Liver (tissue), 7 donors: ENCODE measurements at regions not wholly inside any gene's neighbourhood (a gene's known extent, or its start where the extent isn't known, plus 50 kb on each side); places are given as distances from the start of the nearest gene placed in this dataset.

Source experiments
- DNase-seq: peaks from one replicate; pipeline ENCODE4 v3.0.0-alpha.2; 2017; ENCODE audit warnings: low spot score
- H3K27ac ChIP-seq, 2 donors: one replicate each; pipeline ENCODE4 v1.7.0; 2013; ENCODE audit warnings: inconsistent platforms in 2 of 2, low read length in 2 of 2, control low read depth in 1 of 2, low read depth in 1 of 2, mild to moderate bottlenecking in 1 of 2
- H3K27me3 ChIP-seq, 4 donors: one replicate each; pipeline versions ENCODE4 v1.6.1 to v1.7.0; 2013; ENCODE audit warnings: low read length in 3 of 4, inconsistent platforms in 1 of 4, mild to moderate bottlenecking in 1 of 4, moderate library complexity in 1 of 4; ENCODE audit not compliant: control insufficient read depth in 4 of 4, insufficient read depth in 4 of 4
- H3K36me3 ChIP-seq, 4 donors: one replicate each; pipeline versions ENCODE4 v1.6.1 to v1.7.0; 2013; ENCODE audit warnings: low read length in 3 of 4, mild to moderate bottlenecking in 3 of 4, low read depth in 1 of 4, moderate library complexity in 1 of 4; ENCODE audit not compliant: control insufficient read depth in 4 of 4, insufficient read depth in 3 of 4
- H3K4me1 ChIP-seq, 4 donors: one replicate each; pipeline versions ENCODE4 v1.6.1 to v1.7.0; 2013; ENCODE audit warnings: low read length in 3 of 4, mild to moderate bottlenecking in 3 of 4, moderate library complexity in 1 of 4; ENCODE audit not compliant: control insufficient read depth in 4 of 4, insufficient read depth in 4 of 4
- H3K4me3 ChIP-seq, 3 donors: one replicate each; pipeline versions ENCODE4 v1.6.1 to v1.7.0; 2013; ENCODE audit warnings: low read length in 3 of 3, control low read depth in 1 of 3, low read depth in 1 of 3, mild to moderate bottlenecking in 1 of 3
- H3K9ac ChIP-seq, 2 donors: one replicate each; pipeline ENCODE4 v1.7.0; 2013; ENCODE audit warnings: low read length in 2 of 2, mild to moderate bottlenecking in 2 of 2, moderate library complexity in 2 of 2, control low read depth in 1 of 2, low read depth in 1 of 2
- H3K9me3 ChIP-seq, 4 donors: one replicate each; pipeline versions ENCODE4 v1.6.1 to v1.7.0; 2013; ENCODE audit warnings: low read length in 3 of 4; ENCODE audit not compliant: control insufficient read depth in 4 of 4
- ATF3 ChIP-seq: IDR thresholded peaks from 2 replicates; pipeline ENCODE4 v1.6.1; 2016; ENCODE audit warnings: antibody characterized with exemption
- EGR1 ChIP-seq, 2 donors: IDR thresholded peaks; 2 replicates each; pipeline ENCODE4 v1.6.1; 2016 to 2018; ENCODE audit warnings: antibody characterized with exemption in 2 of 2, low read depth in 2 of 2
- FOXA1 ChIP-seq: IDR thresholded peaks from 2 replicates; pipeline ENCODE4 v1.6.1; 2016; ENCODE audit warnings: antibody characterized with exemption
- FOXA2 ChIP-seq: IDR thresholded peaks from 2 replicates; pipeline ENCODE4 v1.6.1; 2016; ENCODE audit warnings: antibody characterized with exemption
- GABPA ChIP-seq, 2 donors: IDR thresholded peaks in 1 of 2; conservative IDR thresholded peaks in 1 of 2; 2 replicates each; pipeline ENCODE4 v1.6.1; 2016; ENCODE audit warnings: antibody characterized with exemption in 2 of 2, mild to moderate bottlenecking in 1 of 2, moderate library complexity in 1 of 2
- HNF4A ChIP-seq, 2 donors: conservative IDR thresholded peaks; 2 replicates each; pipeline ENCODE4 v1.6.1; 2016; ENCODE audit warnings: antibody characterized with exemption in 2 of 2, mild to moderate bottlenecking in 2 of 2
- HNF4G ChIP-seq: IDR thresholded peaks from 2 replicates; pipeline ENCODE4 v1.6.1; 2016; ENCODE audit warnings: antibody characterized with exemption
- JUND ChIP-seq, 2 donors: IDR thresholded peaks; 2 replicates each; pipeline ENCODE4 v1.6.1; 2016; ENCODE audit warnings: antibody characterized with exemption in 2 of 2
- MAX ChIP-seq: IDR thresholded peaks from 2 replicates; pipeline ENCODE4 v1.6.1; 2016; ENCODE audit warnings: antibody characterized with exemption
- NR2F2 ChIP-seq: IDR thresholded peaks from 2 replicates; pipeline ENCODE4 v1.6.1; 2016; ENCODE audit warnings: antibody characterized with exemption
- RAD21 ChIP-seq, 2 donors: IDR thresholded peaks; 2 replicates each; pipeline ENCODE4 v1.6.1; 2016; ENCODE audit warnings: antibody characterized with exemption in 2 of 2, mild to moderate bottlenecking in 2 of 2
- RXRA ChIP-seq, 2 donors: IDR thresholded peaks; 2 replicates each; pipeline ENCODE4 v1.6.1; 2017 to 2018; ENCODE audit warnings: antibody characterized with exemption in 2 of 2, mild to moderate bottlenecking in 1 of 2
- SP1 ChIP-seq: IDR thresholded peaks from 2 replicates; pipeline ENCODE4 v1.6.1; 2018; ENCODE audit warnings: antibody characterized with exemption, mild to moderate bottlenecking
- TAF1 ChIP-seq: conservative IDR thresholded peaks from 2 replicates; pipeline ENCODE4 v1.6.1; 2016; ENCODE audit warnings: antibody characterized with exemption, mild to moderate bottlenecking
- YY1 ChIP-seq: IDR thresholded peaks from 2 replicates; pipeline ENCODE4 v1.6.1; 2016; ENCODE audit warnings: antibody characterized with exemption, mild to moderate bottlenecking
- ZBTB33 ChIP-seq: IDR thresholded peaks from 2 replicates; pipeline ENCODE4 v1.6.1; 2016; ENCODE audit warnings: antibody characterized with exemption
- WGBS: extraction: QIAGEN DNeasy Blood & Tissue Kit; methylation state at CpG from one replicate; pipeline ENCODE4 v1.1.7; 2013; 5-methylcytosine and 5-hydroxymethylcytosine counted together
- TF ChIP-seq, protein P1 (sequence below): IDR thresholded peaks from 2 replicates; pipeline ENCODE4 v1.6.1; 2016; ENCODE audit warnings: antibody characterized with exemption, mild to moderate bottlenecking
- donor health status: healthy.
- donor health status: healthy.
- donor health status: healthy.
- donor health status: healthy.

GRCh38 chr5:3221432-3221831, 374.2 kb upstream of the IRX1 start:
- no peaks in the 10 kb centered on the region for H3K9me3 ChIP-seq
- H3K9ac ChIP-seq: no peak overlapping the region
- no peak overlapping the region for H3K27ac ChIP-seq
- no peak for DNase-seq
- H3K4me3 ChIP-seq: no peak overlapping the region
- no peaks in the 10 kb centered on the region for H3K36me3 ChIP-seq
- no peaks in the 10 kb centered on the region for H3K27me3 ChIP-seq
- TF ChIP-seq JUND (IDR thresholded peaks at IDR 0.05): no peak
- TF ChIP-seq MAX: no peak
- no peak for TF ChIP-seq EGR1 (IDR thresholded peaks at IDR 0.05; ENCODE audit: low read depth in 2 of 2)
- no peak for TF ChIP-seq TAF1
- no peak for TF ChIP-seq HNF4A (conservative IDR thresholded peaks at IDR 0.05)
- no peak for TF ChIP-seq ZBTB33
- no peak for TF ChIP-seq SP1
- TF ChIP-seq RXRA (IDR thresholded peaks at IDR 0.05): no peak
- no peak for TF ChIP-seq YY1
- TF ChIP-seq, protein P1, sequence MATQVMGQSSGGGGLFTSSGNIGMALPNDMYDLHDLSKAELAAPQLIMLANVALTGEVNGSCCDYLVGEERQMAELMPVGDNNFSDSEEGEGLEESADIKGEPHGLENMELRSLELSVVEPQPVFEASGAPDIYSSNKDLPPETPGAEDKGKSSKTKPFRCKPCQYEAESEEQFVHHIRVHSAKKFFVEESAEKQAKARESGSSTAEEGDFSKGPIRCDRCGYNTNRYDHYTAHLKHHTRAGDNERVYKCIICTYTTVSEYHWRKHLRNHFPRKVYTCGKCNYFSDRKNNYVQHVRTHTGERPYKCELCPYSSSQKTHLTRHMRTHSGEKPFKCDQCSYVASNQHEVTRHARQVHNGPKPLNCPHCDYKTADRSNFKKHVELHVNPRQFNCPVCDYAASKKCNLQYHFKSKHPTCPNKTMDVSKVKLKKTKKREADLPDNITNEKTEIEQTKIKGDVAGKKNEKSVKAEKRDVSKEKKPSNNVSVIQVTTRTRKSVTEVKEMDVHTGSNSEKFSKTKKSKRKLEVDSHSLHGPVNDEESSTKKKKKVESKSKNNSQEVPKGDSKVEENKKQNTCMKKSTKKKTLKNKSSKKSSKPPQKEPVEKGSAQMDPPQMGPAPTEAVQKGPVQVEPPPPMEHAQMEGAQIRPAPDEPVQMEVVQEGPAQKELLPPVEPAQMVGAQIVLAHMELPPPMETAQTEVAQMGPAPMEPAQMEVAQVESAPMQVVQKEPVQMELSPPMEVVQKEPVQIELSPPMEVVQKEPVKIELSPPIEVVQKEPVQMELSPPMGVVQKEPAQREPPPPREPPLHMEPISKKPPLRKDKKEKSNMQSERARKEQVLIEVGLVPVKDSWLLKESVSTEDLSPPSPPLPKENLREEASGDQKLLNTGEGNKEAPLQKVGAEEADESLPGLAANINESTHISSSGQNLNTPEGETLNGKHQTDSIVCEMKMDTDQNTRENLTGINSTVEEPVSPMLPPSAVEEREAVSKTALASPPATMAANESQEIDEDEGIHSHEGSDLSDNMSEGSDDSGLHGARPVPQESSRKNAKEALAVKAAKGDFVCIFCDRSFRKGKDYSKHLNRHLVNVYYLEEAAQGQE: no peak
- TF ChIP-seq ATF3: no peak
- no peak for TF ChIP-seq NR2F2
- no peak for TF ChIP-seq RAD21 (IDR thresholded peaks at IDR 0.05)
- TF ChIP-seq GABPA (IDR thresholded peaks at IDR 0.05 in 1 of 2, conservative IDR thresholded peaks at IDR 0.05 in 1 of 2): no peak
- no peak for TF ChIP-seq FOXA2
- no peaks in the 10 kb centered on the region for H3K4me1 ChIP-seq
- 85% methylated on average over 9 of the region's 9 CpGs for WGBS

- no peak overlapping the region for H3K4me3 ChIP-seq
- H3K27me3 ChIP-seq: no peaks in the 10 kb centered on the region
- DNase-seq: no peak
- no peaks in the 10 kb centered on the region for H3K36me3 ChIP-seq
- WGBS: 83% methylated on average over 31 of the region's 31 CpGs
- no peak overlapping the region for H3K9ac ChIP-seq
- no peaks in the 10 kb centered on the region for H3K4me1 ChIP-seq
- no peak overlapping the region for H3K27ac ChIP-seq
- no peaks in the 10 kb centered on the region for H3K9me3 ChIP-seq
- TF ChIP-seq JUND (IDR thresholded peaks at IDR 0.05) (no peak), MAX (no peak), GABPA (IDR thresholded peaks at IDR 0.05 in 1 of 2, conservative IDR thresholded peaks at IDR 0.05 in 1 of 2) (no peak), FOXA1 (no peak), ATF3 (no peak), TAF1 (no peak), ZBTB33 (no peak), HNF4G (no peak)
- TF ChIP-seq, protein P1: no peak
Observed at GRCh38 chr5:3220638-3221288, 374.9 kb upstream of the IRX1 start.
